HEK293T (cell line): ENCODE measurements at regions not wholly inside any gene's neighbourhood (a gene's known extent, or its start where the extent isn't known, plus 50 kb on each side); places are given as distances from the start of the nearest gene placed in this dataset.

Source experiments
- ARNT ChIP-seq: fragments of 450-650 bp; IDR thresholded peaks from 2 replicates; pipeline ENCODE4 v1.6.1; 2017; ENCODE audit warnings: mild to moderate bottlenecking
- CTBP1 ChIP-seq: fragments of 450-650 bp; IDR thresholded peaks from 2 replicates; pipeline ENCODE4 v1.6.1; 2016; ENCODE audit warnings: borderline replicate concordance
- ELF4 ChIP-seq: fragments of 450-650 bp; IDR thresholded peaks from 2 replicates; pipeline ENCODE4 v1.6.1; 2017; ENCODE audit warnings: antibody characterized with exemption
- FOXA1 ChIP-seq: fragments of 450-650 bp; IDR thresholded peaks from 2 replicates; pipeline ENCODE4 v1.6.1; 2016; ENCODE audit warnings: mild to moderate bottlenecking
- HDGF ChIP-seq: fragments of 450-650 bp; IDR thresholded peaks from 2 replicates; pipeline ENCODE4 v1.6.1; 2017; ENCODE audit warnings: antibody characterized with exemption, borderline replicate concordance
- PKNOX1 ChIP-seq: fragments of 450-650 bp; IDR thresholded peaks from 2 replicates; pipeline ENCODE4 v1.6.1; 2016
- SP1 ChIP-seq: fragments of 450-650 bp; IDR thresholded peaks from 2 replicates; pipeline ENCODE4 v1.6.1; 2017
- TARDBP ChIP-seq: fragments of 450-650 bp; IDR thresholded peaks from 2 replicates; pipeline ENCODE4 v1.6.1; 2016
- ZNF384 ChIP-seq: fragments of 450-650 bp; IDR thresholded peaks from 2 replicates; pipeline ENCODE4 v1.6.1; 2016

DNA sequence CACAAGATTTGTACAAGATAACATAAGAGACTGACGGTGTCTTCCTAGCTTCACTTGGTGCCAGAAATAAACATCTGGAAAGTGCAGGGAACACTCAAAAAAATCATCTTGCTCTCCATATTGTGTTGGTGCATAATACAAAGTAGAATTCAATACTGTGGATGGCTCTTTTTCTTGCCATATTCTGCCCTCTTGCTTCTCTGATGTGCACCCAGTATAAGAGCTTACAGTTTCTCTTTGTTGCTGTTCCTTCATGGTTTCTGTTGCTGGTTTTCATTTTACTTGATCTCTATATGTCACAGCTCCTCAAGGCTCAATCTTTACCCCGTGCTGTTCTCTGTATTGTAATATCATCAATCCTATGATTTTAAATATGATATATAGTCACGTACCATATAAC is 528.5 kb upstream of the ZP4 start:
- TF ChIP-seq ELF4 (no peak), ARNT (no peak), HDGF (no peak), SP1 (no peak), CTBP1 (no peak), ZNF384 (no peak), PKNOX1 (no peak), TARDBP (no peak), FOXA1 (no peak)
